NOMO-1 (cell line): ENCODE measurements at regions not wholly inside any gene's neighbourhood (a gene's known extent, or its start where the extent isn't known, plus 50 kb on each side); places are given as distances from the start of the nearest gene placed in this dataset.
"Not testable (repeated sequence)": the region's sequence is repeated elsewhere in the genome, so short reads cannot be mapped to it uniquely, and the experiment has no call there.

Experiments
- DNase-seq, 2 experiments: peaks; one replicate each; lab custom pipeline; 2025; ENCODE audit not compliant: unreplicated experiment in 2 of 2; lab: John Stamatoyannopoulos, UW

DNA sequence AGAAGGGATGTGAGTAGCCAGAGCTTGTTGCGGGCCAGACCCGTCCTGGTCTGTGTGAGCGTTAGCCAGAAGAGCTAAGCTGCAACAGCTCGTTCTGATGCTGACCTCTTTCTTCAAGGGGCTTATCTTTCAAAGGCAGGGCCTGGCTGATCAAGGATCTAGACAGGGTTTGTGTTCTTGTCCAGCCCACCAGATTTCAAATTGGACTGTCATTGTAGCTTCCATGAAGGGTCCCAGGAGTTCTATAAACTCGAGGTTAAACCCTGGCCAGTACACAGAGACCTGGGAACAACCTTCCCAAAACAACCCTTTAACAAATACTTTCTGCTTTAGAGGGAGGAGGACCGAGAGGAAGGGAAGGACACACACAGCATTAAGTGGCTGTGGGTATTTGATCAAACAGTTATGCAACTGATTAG lies 153.0 kb upstream of the TUT7 start:
- DNase-seq: no peak

DNA sequence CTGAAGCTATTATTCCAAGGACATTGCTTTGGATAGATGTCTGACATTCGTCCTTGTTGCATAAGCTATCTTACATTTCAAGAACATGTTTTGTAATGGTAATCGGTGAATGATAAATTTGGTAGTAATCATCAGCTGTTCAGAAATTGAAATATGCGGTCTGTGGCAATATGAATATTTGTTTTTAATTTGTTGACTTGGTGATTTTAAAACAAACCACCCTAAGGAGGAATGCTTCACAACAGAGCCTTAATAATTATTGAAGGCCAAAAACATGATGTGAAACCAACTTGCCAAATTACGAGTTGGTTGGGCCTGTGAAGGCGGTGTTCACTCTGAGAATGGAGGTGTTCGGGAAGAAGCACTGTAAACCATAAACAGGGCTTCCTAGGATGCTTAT lies 149.7 kb upstream of the TUT7 start:
- no peak for DNase-seq

DNA sequence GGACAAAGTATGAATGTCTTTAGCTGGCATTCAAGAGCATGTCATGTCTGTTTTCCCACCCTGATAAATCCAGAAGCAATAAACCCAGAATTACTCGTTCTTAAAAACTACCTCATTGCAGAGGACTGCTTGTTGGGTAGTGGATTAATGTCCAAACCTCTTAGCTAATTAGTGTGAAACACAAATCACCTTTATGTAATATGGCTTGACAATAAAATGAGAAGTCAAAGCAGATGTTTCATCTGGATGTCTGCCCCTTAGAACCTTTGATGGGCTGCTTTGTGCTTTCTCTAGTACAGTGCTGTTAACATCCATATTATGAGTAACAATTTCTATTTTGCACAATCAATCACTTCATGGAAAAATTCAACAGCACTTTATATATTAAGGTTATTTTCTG lies 149.1 kb upstream of the TUT7 start:
- DNase-seq: no peak

DNA sequence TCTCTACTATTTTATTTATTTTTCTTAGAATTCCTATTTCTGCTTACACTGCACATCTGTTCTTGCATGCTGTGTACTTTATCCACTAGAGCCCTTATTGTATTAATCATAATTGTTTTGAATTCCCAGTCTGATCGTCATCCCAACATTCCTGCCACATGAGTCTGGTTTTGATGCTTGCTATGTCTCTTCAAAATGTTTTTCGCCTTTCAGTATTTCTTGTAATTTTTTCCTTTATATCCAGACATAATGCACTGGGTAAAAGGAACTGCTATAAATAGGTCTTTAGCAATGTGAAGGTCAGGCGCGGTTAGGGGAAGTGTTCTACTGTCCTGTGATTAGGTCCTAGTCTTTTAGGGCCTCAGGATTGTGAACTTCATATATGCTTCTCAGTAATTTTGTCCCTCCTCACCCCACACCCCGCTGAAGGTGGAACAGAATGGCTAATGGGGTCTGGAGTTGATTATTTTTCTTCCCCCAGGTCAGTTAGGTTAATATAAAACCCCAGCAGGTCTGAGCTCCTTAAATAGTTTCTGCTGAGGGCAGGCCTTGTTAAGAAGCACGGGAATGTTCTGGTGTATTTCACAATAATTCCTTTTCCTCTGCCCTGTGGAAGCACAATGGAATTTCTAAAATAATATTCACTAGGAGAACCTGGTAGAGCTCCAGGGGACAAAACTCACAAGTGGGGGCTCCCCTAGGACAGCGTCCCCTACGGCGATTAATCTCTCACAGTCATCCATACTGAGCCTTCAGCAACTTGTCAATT lies 146.6 kb upstream of the TUT7 start:
- peak; percentile 21 to 40 for DNase-seq

DNA sequence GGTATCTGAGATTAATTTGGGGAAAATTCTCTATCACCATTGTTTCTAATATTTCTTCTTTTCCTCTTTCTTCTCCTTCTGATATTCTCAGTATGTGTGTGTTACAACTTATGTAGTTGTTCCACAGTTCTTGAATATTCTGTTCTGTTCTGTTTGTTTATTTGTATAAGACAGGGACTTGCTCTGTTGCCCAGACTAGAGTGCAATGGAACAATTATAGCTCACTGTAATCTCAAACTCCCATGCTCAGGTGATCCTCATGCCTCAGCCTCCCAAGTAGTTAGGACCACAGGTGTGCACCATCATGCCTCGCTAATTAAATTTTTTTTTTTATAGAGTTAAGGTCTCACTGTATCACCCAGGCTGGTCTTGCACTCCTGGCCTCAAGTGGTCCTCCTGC lies 145.8 kb upstream of the TUT7 start:
- DNase-seq: no peak

DNA sequence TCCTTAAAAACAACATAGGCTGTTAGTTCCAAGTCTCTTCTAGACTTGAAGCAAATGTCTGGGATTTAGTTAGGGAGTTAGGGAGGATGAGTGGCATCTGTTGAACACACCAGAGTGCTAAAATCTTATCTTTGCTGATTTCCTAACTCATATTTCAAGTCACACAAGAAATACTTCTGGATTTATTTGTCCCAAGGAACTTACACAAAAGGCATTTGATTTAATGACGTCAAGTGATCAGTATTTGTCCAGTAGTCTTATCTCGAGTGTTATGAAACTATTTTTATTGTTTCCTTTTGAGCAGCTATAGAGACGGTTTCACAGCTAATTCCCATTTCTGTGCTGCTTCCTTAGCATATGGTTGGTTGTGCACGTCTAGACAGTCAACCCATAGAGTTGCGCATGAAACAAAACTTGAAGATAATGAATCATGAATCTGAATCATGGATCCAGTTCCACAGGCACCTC lies 140.5 kb upstream of the TUT7 start:
- DNase-seq: no peak

DNA sequence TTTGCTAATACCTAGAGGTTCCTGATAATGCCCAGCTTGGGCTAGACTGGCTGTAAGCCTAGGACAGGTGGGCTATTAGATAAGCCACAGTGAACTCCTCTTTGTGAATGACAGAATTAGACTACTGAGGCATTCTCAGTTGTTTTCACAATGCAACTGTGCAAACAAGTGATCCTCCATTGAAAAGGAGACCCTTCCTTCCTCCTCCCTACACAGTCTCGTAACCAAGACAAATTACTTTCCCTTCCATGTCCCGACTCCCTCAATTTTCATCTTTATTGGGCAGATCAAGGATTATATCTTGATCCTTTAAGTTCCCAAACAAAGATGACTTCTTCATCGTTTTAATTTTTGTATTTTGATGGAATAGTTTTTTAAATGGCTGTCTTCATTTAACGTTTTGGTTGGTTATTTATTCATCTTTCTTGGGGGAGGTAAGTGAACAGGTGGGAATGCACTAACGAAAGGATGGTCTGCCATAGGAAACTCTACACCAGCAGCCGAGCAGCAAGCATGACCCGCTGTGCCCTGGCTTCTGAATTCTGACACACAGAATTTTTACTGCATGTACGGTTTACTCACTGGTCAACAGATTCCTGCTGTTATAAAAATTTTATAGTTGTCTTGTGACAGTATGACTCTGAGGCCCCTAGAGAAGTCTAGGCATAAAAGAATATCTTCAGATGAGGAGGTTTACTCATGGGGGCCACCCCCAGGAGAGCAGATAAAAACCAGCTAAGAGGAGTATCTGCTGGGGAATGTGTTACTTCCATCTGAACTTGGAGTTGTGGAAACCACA lies 137.5 kb upstream of the TUT7 start:
- no peak for DNase-seq

DNA sequence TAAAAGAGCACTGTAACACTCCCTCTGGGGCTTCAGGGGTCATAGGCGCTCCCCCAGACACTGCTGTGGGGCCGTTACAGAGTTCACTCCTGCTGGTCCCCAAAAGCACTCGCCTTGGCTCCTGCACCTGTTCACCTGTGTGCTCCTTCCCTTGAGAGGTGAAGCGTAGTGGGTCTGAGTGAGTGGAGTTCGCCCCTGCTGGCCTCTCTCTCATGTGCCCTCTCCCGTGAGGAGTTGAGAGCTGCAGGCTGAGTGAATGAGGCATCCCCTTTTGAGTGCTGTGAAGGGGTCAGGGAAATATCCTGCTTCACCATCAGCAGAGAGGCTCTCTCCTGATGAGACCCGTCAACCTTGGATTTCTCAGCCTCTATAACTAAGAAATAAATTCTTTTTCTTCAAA lies 134.6 kb upstream of the TUT7 start:
- DNase-seq: no peak

DNA sequence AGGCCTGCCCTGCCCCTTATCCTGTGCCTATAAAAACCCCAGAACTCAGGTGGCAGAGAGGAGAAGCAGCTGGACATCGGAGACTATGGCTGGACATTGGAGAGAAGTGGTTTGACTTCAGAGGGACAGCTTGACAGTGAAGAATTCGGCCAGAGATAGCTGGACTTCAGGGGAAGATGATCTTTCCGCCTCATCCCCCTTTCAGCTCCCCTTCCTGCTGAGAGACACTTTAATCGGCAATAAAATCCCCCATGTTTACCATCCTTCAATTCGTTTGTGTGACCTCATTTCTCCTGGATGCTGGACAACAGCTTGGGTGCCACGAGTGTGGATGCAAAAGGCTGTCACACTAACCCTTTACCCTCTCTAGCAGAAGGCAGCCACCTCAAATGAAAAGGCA lies 134.1 kb upstream of the TUT7 start:
- DNase-seq: no peak

DNA sequence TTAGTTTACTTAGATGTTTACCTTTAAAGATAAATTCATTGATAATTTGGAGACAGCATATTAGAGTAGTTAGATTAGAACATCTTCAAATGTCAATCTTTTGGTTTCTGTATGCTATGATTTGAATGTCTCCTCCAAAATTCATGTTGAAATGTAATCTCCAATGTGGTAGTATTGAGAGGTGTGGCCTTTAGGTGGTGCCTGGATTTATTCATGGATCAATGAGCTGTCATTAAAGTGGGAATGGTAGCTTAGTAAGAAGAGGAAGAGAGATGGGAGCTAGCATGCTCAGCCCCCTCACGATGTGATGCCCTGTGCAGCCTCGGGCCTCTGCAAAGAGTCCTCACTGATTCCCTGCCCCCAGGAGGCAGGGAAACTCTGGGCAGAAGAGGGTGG lies 133.6 kb upstream of the TUT7 start:
- no peak for DNase-seq

DNA sequence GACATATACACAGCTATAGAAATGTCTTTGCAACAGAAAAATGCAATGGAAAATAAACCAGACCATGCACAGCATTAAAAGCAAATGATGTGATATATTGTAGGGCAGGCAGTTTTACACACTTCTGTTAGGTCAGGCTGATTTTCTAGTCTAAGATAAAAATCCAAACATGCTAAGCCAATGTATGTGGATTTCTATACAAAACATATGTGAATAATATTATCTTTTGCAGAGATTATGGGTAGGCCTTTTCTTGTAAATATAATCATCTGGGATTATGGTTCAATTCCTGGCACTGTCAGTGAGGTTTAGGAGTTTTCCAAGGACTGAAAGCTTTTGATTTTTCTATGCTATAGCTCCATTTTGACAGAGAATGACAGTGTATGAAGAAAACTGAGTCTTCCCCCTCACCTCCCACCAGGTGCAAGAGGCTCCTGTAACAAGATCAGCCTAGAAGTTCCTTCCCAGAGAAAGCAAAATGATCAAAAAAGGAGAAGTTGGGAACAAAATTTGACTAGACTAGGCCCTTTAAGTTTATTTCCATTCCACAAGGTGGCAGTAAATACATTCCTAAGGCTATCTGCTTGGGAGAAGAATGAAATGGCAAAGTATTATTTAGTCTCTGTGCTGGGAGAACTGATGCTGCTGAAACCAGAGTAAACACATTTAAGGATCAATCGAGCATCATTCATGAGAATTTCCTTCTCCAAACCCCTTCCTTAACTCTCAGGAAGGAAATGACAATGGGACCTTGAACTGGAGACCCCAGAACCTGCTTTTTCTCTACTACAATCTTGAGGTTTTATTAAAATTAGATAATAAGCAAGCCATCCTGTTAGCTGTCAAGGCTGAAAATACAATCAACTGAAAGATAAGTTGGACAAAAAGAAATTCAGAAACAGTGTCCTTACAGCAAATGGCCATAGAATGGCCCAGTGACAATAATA lies 133.0 kb upstream of the TUT7 start:
- DNase-seq: peak in 1 of 2 experiments; percentile 34

DNA sequence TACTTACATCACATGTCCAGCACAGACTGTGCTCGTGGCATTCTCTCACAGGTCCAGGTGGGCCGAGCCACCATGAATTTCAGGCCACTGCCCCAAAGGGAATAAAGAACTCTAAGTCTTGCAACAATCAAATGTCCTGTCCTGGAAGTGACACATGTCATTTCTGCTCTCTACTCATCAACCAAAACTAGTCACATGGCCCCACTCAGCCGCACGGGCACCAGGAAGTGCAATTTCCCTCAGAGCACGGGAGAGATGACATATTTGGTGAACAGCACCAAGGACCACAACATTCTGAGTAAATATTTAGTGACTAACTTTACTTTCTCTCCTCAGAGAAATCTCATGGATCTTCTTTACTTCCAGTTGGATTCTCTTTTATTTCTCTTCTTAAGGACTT lies 131.1 kb upstream of the TUT7 start:
- DNase-seq: no peak

DNA sequence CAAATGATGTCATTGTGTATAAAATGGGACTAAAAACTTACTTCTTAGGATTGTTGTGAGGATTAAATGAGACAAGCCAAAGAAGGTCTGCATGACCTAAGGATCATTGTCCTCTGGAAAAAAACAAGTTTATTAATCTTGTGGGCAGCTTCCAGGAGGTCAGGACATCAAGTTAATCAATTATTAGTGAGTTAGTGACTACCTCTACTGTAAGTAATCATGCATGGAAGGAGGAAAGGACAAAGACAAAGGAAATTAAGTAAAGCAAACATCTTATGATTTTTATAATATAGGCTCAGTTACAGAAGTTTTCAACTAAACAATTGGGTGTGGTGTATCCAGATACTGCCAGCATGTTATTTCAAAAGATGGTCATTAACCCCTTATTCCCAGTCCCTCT lies 129.3 kb upstream of the TUT7 start:
- no peak for DNase-seq

DNA sequence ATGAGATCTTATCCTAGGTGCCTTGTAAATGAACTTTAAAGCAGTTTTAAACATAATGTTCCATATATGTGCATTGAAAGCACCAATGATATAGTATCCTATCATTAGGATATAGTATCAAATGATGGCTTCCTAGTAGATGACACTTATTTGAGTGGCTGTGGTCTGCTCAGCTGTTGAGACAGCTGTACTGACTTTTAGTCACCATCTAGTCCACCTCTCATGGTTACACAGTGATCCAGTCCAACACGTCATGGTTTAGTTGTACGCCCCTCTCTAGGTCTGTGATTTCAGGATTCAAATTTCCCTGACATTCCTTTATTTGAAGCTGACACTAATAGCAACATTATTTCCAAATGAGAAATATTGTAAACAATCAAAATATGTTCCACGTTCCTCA lies 127.3 kb upstream of the TUT7 start:
- DNase-seq: no peak

DNA sequence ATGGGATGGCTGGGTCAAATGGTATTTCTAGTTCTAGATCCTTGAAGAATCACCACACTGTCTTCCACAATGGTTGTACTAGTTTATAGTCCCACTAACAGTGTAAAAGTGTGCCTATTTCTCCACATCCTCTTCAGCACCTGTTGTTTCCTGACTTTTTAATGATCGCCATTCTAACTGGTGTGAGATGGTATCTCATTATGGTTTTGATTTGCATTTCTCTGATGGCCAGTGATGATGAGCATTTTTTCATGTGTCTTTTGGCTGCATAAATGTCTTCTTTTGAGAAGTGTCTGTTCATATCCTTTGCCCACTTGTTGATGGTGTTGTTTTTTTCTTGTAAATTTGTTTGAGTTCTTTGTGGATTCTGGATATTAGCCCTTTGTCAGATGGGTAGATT lies 121.0 kb upstream of the TUT7 start:
- DNase-seq: not testable (repeated sequence)

DNA sequence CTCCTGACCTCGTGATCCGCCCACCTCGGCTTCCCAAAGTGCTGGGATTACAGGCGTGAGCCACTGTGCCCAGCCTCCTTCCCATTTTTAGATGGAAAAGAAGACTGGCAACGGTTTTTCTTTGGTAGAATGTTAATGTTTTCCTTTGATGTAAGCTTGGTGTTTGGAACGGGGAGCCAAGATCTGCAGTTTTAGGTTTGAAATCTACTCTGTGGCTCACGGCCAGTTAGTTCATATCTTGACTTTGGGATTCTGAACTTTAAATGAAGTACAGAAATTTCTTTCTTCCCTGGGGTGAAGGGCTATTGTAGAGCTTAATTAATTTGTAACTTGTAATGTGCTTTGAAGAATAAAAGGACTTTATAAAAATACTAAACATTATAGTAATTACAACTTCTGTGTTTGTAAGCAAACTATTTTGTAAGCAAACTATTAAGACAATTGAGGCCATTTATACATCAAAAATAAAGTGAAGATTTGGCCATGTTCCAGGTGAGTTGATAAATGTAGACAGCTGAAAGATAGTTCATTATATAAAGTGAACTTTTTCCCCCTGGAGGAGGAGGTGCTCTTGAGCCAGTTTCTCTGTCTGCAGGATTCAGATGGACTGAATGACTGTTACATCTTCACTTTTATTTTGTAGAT lies 117.1 kb upstream of the TUT7 start:
- no peak for DNase-seq

DNA sequence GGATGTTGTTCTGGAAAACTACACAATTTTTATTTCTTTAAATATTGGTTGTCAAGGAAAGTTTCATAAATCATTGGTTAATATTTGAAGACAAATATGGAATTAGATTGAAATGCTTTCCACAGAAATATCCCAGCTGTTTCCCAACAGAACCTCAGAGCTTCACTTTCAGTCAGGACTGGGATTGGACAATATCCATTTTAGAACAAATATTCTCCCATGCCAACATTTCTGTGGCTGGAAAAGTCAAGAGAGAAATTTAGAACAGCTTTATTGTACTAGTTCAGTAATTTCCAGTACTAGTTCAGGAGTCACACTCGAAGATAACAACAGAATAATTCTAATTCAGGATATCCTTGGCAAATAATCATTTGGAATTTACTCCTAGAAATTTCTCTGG lies 116.1 kb upstream of the TUT7 start:
- no peak for DNase-seq

DNA sequence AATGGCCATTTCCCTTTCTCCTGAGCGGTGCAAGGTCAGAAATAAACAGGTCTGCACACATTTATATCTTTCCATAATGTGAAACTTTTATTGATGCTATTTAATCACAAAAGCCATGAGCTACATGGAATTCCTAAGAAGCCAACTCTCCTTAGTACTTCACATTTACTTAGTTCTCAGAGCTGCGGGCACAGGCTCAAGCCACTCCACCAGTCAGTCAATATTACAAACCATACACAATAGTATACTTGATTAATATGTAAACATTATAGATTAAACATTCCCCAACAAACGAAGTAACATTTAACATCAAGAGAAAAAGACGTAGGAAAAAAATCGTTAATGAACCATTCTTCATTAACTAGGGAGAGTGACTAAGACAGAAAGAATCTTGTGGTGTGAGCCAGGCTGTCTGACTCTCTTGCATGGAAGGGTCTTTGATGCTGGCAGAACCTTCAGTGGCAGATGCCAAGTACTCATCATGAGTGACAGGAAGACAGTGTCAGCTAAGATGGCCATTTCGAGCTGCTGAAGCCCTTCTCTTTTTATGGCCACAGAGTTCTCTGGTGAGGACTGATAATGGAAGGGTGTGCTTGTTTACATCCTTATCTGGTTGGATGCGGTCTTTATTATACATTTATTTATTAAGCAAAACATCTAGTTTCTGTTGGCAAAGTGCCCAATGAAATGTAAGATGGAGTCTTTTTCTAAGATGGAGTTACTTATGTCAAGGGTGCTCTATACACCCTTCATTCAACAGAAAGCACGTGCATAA lies 115.5 kb upstream of the TUT7 start:
- no peak for DNase-seq

DNA sequence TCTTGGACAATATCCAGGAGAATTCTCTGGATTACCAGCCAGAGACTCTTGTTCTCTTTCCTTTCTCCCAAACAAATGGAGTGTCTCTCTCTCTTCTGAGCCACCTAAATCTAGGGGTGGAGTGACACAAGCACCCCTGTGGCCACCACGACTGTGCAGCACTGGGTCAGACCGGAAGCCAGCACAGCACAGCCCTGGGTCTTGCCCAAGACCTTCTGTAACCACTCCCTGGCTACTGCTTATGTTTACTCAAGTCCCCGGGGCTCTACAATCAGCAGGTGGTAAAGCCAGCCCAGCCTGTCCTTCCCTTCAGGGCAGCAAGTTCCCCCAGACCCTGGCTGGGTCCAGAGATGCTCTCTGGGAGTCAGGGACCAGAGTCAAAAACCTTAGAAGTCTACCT lies 110.0 kb upstream of the TUT7 start:
- DNase-seq: peak in 1 of 2 experiments; percentile 11
